ENCODE measurements at regions not wholly inside any gene's neighbourhood (a gene's known extent, or its start where the extent isn't known, plus 50 kb on each side); places are given as distances from the start of the nearest gene placed in this dataset.

GRCh38 chr5:72628771-72629371 is 121.7 kb upstream of the ZNF366 start:
- TF ChIP-seq CTCF (conservative IDR thresholded peaks at IDR 0.05): no peak
- TF ChIP-seq ZFX (IDR thresholded peaks at IDR 0.05): no peak

Measured in C4-2B (cell line).